Upper lobe of left lung (tissue), 4 donors: ENCODE measurements at regions not wholly inside any gene's neighbourhood (a gene's known extent, or its start where the extent isn't known, plus 50 kb on each side); places are given as distances from the start of the nearest gene placed in this dataset.

Experiments
- CTCF ChIP-seq, 6 experiments: fragments of 450-650 bp in 4 of 6; fragments of 200-600 bp in 2 of 6; sonication (generic) in 2 of 6; IDR thresholded peaks; one replicate each; pipeline ENCODE4 v1.5.1; 2016 to 2019; ENCODE audit warnings: antibody characterized with exemption in 6 of 6
- POLR2A ChIP-seq, 4 donors: fragments of 450-650 bp; IDR thresholded peaks; one replicate each; pipeline ENCODE4 v1.5.1; 2016 to 2017; ENCODE audit warnings: antibody characterized with exemption in 4 of 4, mild to moderate bottlenecking in 2 of 4

- TF ChIP-seq CTCF (IDR thresholded peaks at IDR 0.05) = no peak
- no peak for TF ChIP-seq POLR2A (IDR thresholded peaks at IDR 0.05)
Measured at GRCh38 chr7:51658684-51659083, 342.1 kb upstream of the COBL start.
